ENCODE measurements at regions not wholly inside any gene's neighbourhood (a gene's known extent, or its start where the extent isn't known, plus 50 kb on each side); places are given as distances from the start of the nearest gene placed in this dataset.

DNA sequence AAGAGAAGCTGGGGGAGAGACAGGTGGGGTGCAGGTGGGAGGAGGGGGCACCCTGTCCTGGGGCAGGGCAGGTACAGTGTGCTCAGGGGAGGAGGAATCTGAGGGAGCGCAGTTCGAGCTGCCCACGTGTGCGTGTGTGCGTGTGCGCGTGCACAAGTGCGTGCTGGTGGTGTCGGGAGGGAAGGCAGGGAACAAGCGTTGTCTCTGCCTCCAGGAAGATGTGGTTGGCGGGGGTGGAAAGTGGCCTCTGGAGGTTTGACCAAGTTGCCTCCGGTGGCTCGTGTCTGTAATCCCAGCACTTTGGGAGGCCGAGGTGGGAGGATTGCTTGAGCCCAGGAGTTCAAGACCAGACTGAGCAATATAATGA is 49.9 kb upstream of the THY1 start:
- DNase-seq, result no peak

Data from SHP77 treated with DMSO at 0.1 percent for 48 hours (cell line).